ENCODE measurements at regions not wholly inside any gene's neighbourhood (a gene's known extent, or its start where the extent isn't known, plus 50 kb on each side); places are given as distances from the start of the nearest gene placed in this dataset.

- no peak overlapping the region for H3K4me3 ChIP-seq (ENCODE audit: low read length)
- no peak for DNase-seq (ENCODE audit: low read depth)
Measured at GRCh38 chr4:27251771-27252170, 391.1 kb downstream of the STIM2 start.

DNA sequence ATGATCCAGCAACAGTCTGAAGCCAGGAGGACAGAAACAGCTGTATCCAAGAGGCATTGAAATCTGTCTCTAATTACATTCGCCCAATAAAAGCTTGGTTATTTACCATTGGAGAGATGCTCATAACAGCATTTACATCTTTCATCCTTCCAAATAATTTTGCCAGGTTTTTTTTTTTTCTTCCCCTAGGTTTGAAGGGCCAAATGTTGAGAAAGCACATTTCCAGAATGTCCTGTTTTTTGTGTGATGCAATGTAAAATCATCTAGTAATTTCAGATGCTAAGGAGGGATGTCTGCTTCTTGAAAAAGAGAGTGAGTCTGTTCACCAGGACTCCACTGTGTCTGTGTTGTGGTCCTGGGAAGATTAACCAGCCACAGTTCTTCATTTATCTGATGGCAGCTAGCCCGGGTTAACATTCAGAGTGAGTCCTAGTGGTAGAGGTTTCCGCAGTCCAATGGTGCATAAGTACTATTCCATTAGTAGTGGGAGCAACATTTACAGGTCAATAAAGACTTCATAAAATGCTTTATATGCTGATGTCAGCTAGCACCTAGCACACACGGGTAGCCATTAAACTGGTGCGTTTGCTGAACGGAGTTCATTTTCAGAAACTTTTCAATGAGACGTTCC lies 406.8 kb downstream of the STIM2 start:
- no peak overlapping the region for H3K4me3 ChIP-seq (ENCODE audit: low read length)
- DNase-seq (ENCODE audit: low read depth), result no peak
- TF ChIP-seq, protein P1, sequence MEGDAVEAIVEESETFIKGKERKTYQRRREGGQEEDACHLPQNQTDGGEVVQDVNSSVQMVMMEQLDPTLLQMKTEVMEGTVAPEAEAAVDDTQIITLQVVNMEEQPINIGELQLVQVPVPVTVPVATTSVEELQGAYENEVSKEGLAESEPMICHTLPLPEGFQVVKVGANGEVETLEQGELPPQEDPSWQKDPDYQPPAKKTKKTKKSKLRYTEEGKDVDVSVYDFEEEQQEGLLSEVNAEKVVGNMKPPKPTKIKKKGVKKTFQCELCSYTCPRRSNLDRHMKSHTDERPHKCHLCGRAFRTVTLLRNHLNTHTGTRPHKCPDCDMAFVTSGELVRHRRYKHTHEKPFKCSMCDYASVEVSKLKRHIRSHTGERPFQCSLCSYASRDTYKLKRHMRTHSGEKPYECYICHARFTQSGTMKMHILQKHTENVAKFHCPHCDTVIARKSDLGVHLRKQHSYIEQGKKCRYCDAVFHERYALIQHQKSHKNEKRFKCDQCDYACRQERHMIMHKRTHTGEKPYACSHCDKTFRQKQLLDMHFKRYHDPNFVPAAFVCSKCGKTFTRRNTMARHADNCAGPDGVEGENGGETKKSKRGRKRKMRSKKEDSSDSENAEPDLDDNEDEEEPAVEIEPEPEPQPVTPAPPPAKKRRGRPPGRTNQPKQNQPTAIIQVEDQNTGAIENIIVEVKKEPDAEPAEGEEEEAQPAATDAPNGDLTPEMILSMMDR (IDR thresholded peaks at IDR 0.05; ENCODE audit: insufficient read depth, low read depth, low read length, missing control alignments), result no peak

More at GRCh38 chr4:27251771-27252170, 391.1 kb downstream of the STIM2 start:
- TF ChIP-seq, protein P1 (IDR thresholded peaks at IDR 0.05; ENCODE audit: insufficient read depth, low read depth, low read length, missing control alignments), result no peak

GRCh38 chr4:27267970-27268355 lies 407.3 kb downstream of the STIM2 start:
- no peak for DNase-seq (ENCODE audit: low read depth)
- TF ChIP-seq, protein P1 (IDR thresholded peaks at IDR 0.05; ENCODE audit: insufficient read depth, low read depth, low read length, missing control alignments), result no peak
- H3K4me3 ChIP-seq (ENCODE audit: low read length), result no peak overlapping the region

DNA sequence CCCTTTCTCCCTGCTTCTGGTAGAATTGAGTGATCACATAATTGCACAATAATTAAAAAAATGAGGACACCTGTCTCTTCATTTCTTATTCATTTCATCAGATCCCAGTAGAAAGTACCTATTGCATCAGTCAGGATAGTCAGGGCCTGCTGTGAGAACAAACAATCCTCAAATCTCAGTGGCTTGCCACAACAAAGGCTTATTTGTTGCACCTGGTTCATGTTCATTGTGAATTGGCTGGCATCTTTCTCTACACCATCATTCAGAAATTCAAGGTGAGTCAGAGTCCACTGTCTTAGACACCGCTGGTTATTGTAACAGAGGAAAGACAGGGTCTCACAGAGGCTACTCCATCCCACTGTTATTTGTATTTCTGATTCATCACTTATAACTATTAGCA lies 409.8 kb downstream of the STIM2 start:
- peak; percentile 13 for DNase-seq (ENCODE audit: low read depth)
- TF ChIP-seq, protein P1 (IDR thresholded peaks at IDR 0.05; ENCODE audit: insufficient read depth, low read depth, low read length, missing control alignments), result no peak
- H3K4me3 ChIP-seq (ENCODE audit: low read length), result no peak overlapping the region

GRCh38 chr4:27271555-27271954 lies 410.9 kb downstream of the STIM2 start:
- TF ChIP-seq, protein P1 (IDR thresholded peaks at IDR 0.05; ENCODE audit: insufficient read depth, low read depth, low read length, missing control alignments), result no peak
- no peak overlapping the region for H3K4me3 ChIP-seq (ENCODE audit: low read length)
- no peak for DNase-seq (ENCODE audit: low read depth)

DNA sequence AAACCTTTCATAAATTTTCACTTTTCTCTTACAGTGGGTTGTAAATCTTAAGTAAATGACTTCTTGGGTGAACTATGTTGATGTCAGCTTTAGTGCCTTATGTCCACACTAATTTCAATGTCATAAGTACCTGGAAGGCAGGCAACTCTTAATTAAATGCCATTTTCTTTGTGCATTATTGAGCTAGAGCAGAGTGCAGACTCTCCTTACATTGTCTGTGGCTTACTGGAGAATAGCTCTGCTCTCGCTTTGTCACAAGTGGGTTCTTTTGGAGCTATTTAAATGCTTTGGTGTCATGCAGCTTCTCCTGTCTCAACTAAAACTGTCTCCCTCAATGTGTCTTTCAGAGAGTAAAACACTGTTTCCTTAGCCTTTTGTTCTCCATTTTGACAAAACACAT lies 411.6 kb downstream of the STIM2 start:
- TF ChIP-seq, protein P1 (IDR thresholded peaks at IDR 0.05; ENCODE audit: insufficient read depth, low read depth, low read length, missing control alignments), result no peak
- H3K4me3 ChIP-seq (ENCODE audit: low read length), result no peak overlapping the region
- DNase-seq (ENCODE audit: low read depth), result no peak
